ENCODE measurements at regions not wholly inside any gene's neighbourhood (a gene's known extent, or its start where the extent isn't known, plus 50 kb on each side); places are given as distances from the start of the nearest gene placed in this dataset.

- Histone ChIP-seq H3K9me3 (no peaks in the 10 kb centered on the region), H3K36me3 (ENCODE audit: insufficient read depth in 1 of 2, low read depth in 1 of 2) (no peaks in the 10 kb centered on the region), H3K27ac (no peak overlapping the region), H3K27me3 (ENCODE audit: insufficient read depth in 3 of 3, low read length in 2 of 3) (peaks cover 0 to 24% (median 0%) of the 10 kb centered on the region in 3 donors), H3K4me3 (no peak overlapping the region), H3K4me1 (no peaks in the 10 kb centered on the region)
- intact Hi-C loops (cut with DNase I): no loop called here
- ATAC-seq (no peak), DNase-seq (peak in 1 of 2 donors; percentile 41)
- WGBS, 3 donors: 67 to 72% (median 71%) methylated on average over 20 of the region's 20 CpGs
- TF ChIP-seq CTCF (IDR thresholded peaks at IDR 0.05): no peak
Measured at GRCh38 chr22:49323751-49324415, 503.8 kb downstream of the BRD1 start.

- H3K27ac ChIP-seq: no peak overlapping the region
- no peak overlapping the region for H3K4me3 ChIP-seq
- intact Hi-C loops (cut with DNase I): no loop called here
- H3K27me3 ChIP-seq (ENCODE audit: insufficient read depth in 3 of 3, low read length in 2 of 3): peaks cover 0 to 21% (median 0%) of the 10 kb centered on the region in 3 donors
- no peak for TF ChIP-seq CTCF (IDR thresholded peaks at IDR 0.05)
- H3K4me1 ChIP-seq: no peaks in the 10 kb centered on the region
- DNase-seq (peak in 1 of 2 donors; percentile 19), ATAC-seq (no peak)
- WGBS, 3 donors: 68 to 72% (median 69%) methylated on average over 11 of the region's 11 CpGs
- no peaks in the 10 kb centered on the region for H3K36me3 ChIP-seq (ENCODE audit: insufficient read depth in 1 of 2, low read depth in 1 of 2)
- no peaks in the 10 kb centered on the region for H3K9me3 ChIP-seq
Measured at GRCh38 chr22:49322861-49323622, 504.6 kb downstream of the BRD1 start.

GRCh38 chr22:49322231-49322630 lies 505.4 kb downstream of the BRD1 start:
- H3K36me3 ChIP-seq (ENCODE audit: insufficient read depth in 1 of 2, low read depth in 1 of 2): no peaks in the 10 kb centered on the region
- ATAC-seq (no peak), DNase-seq (peak in 1 of 2 donors; percentile 20)
- H3K4me1 ChIP-seq: no peaks in the 10 kb centered on the region
- H3K9me3 ChIP-seq: no peaks in the 10 kb centered on the region
- WGBS, 3 donors: 69 to 78% (median 69%) methylated on average over 13 of the region's 13 CpGs
- H3K27ac ChIP-seq: no peak overlapping the region
- H3K27me3 ChIP-seq (ENCODE audit: insufficient read depth in 3 of 3, low read length in 2 of 3): peaks cover 0 to 16% (median 0%) of the 10 kb centered on the region in 3 donors
- no peak overlapping the region for H3K4me3 ChIP-seq
- TF ChIP-seq CTCF (IDR thresholded peaks at IDR 0.05): no peak
- intact Hi-C loops (cut with DNase I): no loop called here

GRCh38 chr22:49321477-49322055 lies 506.1 kb downstream of the BRD1 start:
- 70 to 75% (median 70%) methylated on average over 33 of the region's 33 CpGs for WGBS, 3 donors
- ATAC-seq (no peak), DNase-seq (peak in 1 of 2 donors; percentile 42)
- Histone ChIP-seq H3K36me3 (ENCODE audit: insufficient read depth in 1 of 2, low read depth in 1 of 2) (no peaks in the 10 kb centered on the region), H3K27me3 (ENCODE audit: insufficient read depth in 3 of 3, low read length in 2 of 3) (peaks cover 0 to 16% (median 0%) of the 10 kb centered on the region in 3 donors), H3K27ac (no peak overlapping the region), H3K4me1 (no peaks in the 10 kb centered on the region), H3K4me3 (no peak overlapping the region), H3K9me3 (no peaks in the 10 kb centered on the region)
- intact Hi-C loops (cut with DNase I): no loop called here
- TF ChIP-seq CTCF (IDR thresholded peaks at IDR 0.05): no peak

Data from psoas muscle (tissue), 7 donors.